Stomach (tissue), 4 donors: ENCODE measurements at regions not wholly inside any gene's neighbourhood (a gene's known extent, or its start where the extent isn't known, plus 50 kb on each side); places are given as distances from the start of the nearest gene placed in this dataset.

Experiments used
- CTCF ChIP-seq, 7 experiments: fragments of 450-650 bp in 4 of 7; fragments of 200-600 bp in 3 of 7; sonication (generic) in 3 of 7; IDR thresholded peaks; one replicate each; pipeline ENCODE4 v1.5.1; 2016 to 2019; ENCODE audit warnings: antibody characterized with exemption in 7 of 7, control low read depth in 2 of 7, mild to moderate bottlenecking in 1 of 7
- EP300 ChIP-seq: sonication (generic); formaldehyde crosslinking; IDR thresholded peaks from one replicate; pipeline ENCODE4 v1.6.1; 2017; ENCODE audit warnings: antibody characterized with exemption
- POLR2A ChIP-seq, 4 donors: fragments of 450-650 bp; IDR thresholded peaks; one replicate each; pipeline ENCODE4 v1.6.1; 2016; ENCODE audit warnings: antibody characterized with exemption in 4 of 4, control low read depth in 2 of 4, mild to moderate bottlenecking in 1 of 4, moderate library complexity in 1 of 4

- TF ChIP-seq CTCF (IDR thresholded peaks at IDR 0.05): no peak
- no peak for TF ChIP-seq POLR2A (IDR thresholded peaks at IDR 0.05)
- no peak for TF ChIP-seq EP300
These were observed 204.5 kb downstream of the SPTSSA start for GRCh38 chr14:34257505-34257904.
